IPS DF 4.7 (cell line): ENCODE measurements at regions not wholly inside any gene's neighbourhood (a gene's known extent, or its start where the extent isn't known, plus 50 kb on each side); places are given as distances from the start of the nearest gene placed in this dataset.

ENCODE experiments used
- DNase-seq: peaks from one replicate; pipeline ENCODE4 v3.0.0-alpha.2; 2013; ENCODE audit warnings: low spot score; ENCODE audit errors: extremely low read depth

DNA sequence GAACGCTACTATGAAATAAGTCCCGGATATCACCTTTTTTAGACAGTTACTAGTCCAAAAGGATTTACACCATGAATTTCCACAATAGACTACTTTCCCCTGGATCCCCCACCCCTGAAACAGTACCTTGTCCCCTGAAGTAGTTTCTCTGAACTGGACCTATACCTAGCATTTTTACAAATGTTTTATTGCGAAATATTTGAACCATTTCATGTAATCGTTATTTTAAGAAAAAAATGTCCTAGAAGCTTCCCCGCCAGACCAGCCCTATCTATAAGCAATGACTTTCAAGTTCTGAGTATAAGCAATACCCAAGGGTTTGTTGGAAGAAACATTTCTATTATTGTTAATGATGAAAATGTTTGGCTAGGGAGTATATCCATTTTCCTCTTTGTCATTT lies 517.8 kb upstream of the IGFBP7 start:
- DNase-seq, result no peak

DNA sequence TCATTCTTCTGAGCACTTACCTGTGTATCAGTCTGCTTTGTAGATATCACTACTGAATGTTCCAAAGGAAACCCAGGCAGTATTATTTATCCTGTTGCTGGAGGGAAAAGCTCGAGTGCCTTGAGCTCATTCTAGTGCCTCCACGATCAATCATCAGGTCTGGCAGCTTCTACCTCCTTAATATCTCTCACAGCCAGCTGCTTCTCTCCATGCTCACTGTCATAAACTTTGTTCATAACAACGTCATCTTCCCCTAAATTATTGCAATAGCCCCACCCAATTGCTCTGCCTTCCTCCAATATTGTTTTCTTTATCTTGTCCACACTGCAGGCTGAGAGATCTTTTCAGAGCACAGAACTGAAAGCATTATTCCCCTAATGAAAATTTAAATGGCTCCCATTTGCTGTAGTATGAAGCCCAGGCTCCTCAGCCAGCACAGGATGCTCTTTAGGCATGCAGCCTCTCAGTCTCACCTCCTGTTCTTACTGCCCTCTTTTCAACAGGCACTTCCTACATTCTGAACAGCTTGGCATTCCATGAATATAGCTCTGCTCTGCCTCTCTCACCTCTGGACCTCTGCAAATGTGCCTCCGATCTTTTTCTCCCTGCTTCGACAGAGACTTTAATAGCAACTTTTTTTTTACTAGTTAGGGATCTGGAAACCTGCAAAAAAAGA lies 504.2 kb upstream of the IGFBP7 start:
- DNase-seq, result no peak

DNA sequence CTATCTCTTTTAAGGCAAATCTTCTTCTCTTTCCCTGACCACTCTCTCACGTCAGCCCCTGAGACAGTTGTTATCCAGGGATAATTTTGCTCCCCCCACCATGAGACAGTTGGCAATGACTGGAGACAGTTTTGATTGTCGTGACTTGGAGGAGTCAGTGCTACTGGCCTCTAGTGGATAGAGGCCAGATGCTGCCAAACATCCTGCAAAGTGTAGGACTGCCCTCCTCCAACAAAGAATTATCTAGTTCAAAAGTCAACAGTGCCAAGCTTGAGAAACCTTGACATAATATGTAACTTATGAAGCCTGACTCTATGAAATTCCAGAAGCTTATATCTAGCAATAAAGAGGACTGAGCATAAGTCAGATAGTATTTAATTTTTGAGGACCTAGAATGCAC lies 502.1 kb upstream of the IGFBP7 start:
- DNase-seq, result no peak

DNA sequence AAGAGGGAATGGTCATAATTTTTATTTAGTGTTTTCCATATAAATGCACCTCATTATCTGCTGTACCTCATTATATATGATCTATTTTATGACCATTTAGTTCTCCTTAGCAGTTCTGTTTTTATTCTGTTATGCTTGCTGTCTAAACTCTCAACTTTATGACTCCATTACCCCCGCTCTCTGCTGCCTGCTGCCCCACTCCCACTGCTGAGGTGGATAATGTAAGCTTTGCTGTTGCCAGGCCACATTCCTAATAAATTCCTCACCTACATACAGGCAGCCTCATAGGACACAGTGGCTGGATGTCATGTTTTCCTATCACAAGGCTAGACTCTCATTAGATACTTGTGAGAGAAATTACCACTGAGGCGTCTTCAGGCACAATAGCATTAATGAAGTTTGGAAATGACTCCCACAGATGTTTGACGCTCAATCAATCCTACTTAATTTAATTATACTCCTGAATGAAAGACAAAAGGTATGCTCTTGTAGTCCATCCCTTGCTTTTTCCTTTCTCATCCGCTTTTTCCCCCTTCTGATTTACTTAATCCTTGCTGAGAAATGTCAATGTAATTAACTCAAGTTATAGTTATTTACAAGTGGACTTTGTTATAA lies 497.5 kb upstream of the IGFBP7 start:
- no peak for DNase-seq

DNA sequence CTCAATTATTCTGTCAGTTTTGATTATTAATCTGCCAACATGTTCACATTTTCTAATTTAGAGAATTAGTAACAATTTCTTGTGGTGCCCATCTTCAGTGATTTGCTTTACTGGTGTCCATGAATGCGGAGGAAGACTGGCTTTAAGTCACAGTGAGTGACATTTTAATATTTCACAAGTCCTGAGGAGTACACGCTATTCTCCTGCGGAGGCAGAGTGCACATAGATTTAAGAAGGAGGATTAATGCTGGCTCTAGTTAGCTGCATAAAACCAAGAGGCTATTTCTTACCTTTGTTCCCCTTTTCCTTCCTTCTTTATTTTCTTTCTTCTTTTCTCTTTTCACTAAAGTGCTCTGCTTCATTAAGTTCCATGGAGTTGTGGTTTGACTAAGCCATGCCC lies 495.2 kb upstream of the IGFBP7 start:
- DNase-seq, result no peak

DNA sequence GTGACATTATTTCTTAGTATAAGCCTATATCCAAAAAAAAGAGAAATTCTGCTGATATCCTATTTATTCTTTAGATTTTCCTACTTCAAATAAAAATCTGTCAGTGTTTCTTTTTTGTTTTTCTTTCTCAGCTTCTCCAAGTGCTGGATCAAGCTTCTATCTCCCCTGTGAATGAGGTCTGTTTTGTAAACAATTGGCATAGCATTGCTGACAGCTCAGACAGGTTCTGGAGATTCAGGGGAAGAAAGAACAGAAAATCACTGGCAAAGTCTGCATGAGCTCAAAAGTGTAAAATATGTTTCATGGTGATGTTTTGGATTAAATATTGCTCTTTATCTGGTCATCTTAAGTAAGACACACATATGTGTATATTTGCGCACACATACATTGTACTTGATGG lies 492.0 kb upstream of the IGFBP7 start:
- DNase-seq, result no peak

DNA sequence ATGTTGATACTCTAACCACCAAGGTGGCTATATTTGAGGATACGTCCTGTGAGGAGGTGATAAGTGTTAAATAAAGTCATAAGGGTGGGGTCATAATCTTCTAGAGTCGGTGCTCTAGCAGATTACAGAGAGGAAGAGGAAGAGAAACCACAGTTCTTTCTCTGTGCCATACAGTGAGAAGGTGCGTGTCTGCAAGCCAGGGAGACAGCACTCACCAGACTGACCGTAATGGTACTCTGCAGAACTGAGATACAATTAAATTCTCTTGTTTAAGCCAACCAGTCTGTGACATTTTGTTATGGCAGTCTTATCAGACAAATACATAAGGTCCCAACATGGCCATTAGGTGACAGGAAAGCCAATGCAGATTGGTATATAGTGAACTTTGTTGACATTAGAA lies 480.9 kb upstream of the IGFBP7 start:
- no peak for DNase-seq

DNA sequence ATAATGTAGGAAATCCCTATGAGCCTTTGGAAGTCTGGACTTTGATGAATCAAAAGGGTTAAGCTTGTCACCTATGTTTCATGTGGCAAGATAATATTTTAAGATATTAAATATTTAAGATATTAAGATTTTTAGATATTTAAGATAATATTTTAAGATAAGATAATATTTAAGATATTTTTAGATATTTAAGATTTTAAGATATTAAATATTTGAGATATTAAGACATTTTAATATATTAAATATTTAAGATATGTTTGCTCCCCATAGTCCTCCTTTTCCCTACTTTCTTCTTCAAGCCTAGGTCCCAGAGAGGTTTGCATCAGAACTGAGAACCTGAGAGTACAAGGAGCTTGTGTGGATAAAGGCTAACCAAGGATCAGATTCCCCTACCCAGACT lies 478.4 kb upstream of the IGFBP7 start:
- DNase-seq, result no peak

DNA sequence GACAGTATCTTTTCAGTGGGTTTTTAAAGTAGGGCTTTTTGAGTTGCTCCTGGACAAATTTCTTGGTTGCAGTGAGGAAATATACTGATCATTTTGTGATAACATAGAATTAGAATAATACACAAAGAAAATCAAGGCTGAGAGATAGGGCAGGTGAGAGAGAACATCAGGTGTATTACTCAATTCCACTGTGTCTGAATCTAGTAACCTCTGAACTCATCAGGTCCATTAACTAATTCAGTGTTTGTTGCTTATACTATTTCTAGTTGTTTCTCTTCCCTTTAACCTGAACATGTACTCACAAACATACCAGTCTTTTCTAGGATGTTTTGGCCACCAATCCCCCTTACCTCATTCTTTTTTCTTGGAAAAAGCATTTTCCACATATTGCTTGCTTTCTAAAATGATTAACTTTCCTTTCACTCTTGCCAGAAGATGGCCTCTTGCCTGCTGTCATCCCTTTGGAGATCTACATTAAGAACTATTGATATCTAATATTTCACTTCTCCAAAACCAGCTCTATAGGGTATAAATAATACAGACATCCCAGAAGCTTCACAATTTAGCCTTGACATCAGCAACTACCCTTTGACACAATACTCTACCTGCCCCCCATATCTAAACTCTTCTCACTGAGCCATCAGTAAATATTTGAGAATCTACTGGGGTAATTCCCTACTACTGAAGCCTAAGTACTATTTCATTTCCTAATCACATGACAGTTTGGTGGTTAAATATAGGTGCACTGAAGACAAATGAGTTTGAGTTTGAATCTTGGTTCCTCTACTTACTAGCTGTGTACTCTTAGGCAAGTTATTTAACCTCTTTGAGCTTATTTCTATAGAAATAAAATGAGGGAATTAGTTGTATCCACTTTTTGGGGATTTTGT lies 470.8 kb upstream of the IGFBP7 start:
- DNase-seq, result no peak

DNA sequence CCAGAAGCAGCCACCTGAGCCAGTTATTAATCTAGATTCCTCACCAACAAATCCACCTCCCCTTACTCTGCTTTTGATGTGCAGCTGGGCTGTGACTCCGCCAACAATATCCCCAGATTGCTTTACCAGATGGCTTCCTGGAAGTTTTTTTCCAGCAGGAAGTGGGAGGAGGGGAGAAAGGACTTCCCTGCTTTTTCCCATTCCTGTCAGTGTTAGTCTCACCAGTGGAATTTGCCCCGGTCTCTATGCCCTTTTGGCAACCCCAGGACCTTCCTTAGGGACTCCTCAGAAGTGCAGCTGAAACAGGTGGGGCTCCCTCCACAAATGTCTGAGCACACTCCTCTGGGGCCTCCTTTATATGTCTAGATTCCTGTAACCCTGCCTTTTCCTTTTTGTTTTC lies 465.2 kb upstream of the IGFBP7 start:
- no peak for DNase-seq

DNA sequence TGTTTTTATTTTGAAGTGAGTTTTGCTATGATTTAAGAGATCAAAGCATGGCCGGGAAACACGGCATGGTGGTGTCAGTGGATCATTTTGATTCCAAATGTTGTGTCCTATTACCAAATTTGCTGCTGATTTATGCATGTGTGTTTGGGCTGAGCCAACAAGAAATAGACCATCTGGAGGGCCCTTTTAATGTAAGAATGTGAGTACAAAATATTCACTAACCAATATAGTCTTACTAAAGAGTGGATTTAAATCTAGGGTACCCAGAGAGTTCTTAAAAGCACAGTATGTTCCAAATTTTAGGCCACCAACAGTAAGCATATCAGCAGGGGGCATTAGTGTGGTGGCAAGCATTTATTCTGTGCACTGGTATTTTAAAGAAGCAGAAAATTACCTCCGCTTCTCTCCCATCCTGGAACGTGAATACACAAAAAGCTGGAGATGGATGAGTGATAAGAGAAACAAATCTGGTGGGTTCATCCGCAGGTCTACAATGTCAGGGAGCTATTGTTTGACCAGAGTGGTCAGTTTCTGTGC lies 444.4 kb upstream of the IGFBP7 start:
- no peak for DNase-seq

DNA sequence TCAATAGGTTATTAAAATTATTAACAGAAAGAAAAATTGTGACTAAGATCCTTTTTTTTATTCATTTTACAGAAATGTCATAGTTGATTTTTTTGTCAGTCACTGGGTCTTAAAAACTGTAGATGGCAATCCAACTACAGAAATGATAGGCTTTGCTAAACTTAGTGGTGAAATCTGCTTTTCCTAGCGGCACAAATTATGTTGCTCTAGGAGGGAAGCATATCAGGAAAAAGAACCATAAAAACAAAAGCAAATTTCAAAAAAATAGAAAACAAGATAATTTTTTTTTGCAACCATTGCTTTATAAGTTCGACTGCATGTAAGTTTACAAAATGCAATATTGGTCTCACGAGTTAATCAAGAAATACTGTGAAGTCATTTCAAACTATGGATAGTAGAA lies 443.5 kb upstream of the IGFBP7 start:
- no peak for DNase-seq

DNA sequence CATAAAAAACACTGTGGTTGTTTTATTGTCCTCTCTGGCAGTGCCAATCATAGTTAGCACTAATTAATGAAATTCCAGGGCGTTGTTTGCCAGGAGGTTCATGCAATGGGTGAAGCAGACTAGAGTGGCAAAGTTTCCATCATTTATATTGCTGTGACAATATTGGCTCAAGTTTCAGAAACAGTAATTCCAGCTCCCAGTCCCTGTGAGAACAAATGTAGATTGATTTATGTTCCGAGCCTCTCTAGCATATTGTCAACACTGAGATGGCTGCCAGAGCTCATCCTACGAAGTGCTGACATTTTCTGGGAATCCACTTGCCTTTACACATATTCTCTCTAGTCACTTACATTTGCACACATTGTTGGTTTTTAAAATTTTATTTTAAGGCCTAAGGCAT lies 440.0 kb upstream of the IGFBP7 start:
- DNase-seq, result no peak

DNA sequence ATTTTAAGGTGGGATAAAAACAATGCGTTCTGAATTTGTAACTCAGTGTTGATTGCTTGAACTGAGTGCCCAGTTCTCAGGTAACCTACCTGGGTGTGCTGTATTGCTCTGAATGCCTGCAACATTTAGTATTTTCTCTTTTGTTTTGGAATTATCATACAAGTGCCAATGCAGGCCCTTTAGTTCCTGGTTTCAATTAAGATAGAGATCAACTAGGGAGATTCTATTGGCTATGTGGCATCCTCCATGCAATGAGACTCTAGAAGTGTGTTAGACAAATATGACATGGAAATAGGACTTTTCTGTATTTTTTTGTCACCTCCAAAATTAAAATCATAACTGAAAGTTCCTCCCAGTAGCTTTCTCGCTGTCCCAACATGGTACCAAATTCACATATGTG lies 438.7 kb upstream of the IGFBP7 start:
- no peak for DNase-seq

DNA sequence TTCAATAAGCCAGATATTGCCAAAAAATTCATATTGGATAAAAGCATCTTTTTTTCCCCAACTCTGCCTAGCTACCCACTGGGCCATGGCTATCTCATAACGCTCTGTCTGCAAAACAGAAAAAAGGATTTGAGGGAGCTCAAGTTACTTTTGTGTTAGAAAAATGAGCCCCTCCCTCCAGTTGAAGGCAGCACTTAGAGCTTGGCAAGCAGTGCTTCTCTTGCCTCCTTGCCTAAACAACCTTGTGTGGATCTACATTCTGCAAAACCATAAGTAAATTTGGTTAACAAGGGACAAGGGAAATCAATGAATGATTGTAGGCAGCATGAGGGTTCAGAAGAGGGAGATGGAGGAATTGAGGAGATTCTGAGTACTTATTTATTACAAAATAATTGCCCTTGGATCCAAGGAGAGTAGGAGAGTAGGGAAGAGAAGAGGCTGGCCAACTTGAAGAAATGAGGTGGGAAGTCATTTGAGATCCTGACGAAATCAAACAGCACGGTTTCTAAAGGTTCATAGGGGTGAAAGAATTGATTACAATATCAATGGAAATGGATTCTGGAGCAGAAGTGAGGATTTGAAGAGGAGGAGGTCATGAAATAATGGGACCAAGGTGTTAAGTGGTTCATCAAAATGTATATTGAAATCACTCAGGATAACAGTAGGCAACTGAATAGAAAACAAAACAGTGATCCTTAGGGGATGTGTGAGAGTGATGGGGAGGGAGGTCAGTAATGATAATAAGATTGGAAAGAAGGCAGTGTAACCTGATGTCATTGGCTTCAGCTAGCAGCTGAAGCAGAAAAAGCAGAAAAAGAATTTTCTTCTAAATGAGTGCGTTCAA lies 434.8 kb upstream of the IGFBP7 start:
- DNase-seq, result peak; percentile 44

DNA sequence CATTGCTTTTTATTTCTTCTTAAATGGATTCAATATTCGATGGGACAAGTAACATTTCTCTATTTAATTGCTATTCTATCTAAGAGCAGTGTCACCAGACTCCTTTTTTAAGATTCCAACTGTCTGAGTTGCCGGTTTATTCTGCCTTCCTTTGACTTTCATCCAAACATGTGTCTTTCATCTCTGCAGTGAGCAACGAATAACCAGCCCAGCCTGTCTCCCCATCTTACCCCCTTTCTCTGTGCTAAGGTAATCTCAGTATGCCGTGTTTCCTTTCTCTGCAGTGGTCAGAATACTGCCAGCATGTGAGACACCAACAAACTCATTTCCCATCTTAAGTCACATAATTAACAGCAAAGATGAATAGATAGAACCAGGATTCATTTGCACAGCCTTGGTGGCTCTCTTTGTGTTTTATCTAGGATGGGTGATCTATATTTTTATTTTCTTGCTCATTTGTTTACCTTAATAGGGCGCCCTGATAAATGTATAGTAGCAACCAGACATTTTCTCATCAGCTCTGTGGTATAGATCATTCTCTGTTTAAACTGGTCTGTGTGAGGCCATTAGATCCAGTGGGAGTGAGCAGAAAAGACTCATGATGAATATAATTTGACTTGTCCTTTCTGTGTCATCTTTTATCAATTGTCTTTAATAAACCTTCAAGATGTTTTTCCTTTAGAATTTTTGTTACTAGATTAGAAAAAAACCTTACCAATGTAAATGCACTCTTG lies 394.8 kb upstream of the IGFBP7 start:
- DNase-seq, result no peak

DNA sequence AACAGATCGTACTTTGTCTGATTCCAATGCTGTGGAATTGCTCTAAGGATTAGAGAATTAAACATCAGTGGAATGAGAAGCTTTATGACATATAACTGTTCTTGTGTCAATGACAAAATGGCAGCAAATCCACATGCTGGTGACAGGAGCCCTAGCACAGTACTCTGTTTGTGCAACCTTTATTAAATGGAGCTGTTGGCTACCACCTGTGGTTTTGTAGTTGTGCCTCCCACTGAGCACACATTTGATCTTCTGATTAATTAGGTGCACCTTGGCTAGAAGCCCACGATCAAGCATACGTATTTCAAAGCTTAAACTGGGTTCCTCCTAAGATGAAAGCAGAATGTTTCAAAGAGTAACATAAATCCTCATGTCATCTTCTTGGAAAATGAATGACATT lies 394.0 kb upstream of the IGFBP7 start:
- no peak for DNase-seq

DNA sequence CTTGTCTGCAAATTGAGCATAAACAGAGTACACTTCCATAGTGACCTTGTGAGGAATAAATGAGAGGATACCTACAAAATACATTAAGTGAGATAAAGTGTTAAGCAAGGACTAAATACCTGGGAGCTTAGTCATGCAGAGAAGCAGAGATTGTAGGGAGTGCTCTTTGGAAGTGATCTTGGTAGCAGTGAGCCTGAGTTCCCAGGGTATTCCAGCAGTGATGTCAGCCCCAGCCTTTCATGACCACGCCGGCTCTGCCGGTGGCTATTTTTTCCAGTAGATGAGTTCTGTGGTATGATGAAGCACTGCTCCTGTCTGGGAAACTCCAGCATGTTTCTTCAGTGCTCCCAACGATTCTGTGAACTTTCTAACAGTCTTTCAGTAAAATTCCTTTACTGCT lies 391.5 kb upstream of the IGFBP7 start:
- DNase-seq, result peak; percentile 9

DNA sequence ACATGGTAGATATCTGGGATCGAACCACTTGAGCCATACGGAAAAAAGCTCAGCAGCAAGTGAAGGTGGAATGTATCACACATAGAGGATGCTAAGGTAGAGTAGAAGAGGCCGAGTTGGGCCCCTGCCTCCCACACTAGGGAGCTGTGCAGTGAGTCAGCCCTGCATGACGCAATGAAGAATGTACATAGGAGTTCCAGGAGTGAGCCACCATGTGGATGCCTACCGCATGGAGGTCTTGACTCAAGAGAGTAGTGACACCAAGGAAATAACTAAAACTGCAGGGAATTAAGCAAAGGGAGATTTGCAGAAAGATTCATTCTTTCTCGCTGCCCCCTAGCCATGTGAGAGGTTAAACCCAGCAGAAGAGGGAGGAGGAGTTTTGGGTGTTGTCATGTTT lies 389.6 kb upstream of the IGFBP7 start:
- DNase-seq, result no peak

DNA sequence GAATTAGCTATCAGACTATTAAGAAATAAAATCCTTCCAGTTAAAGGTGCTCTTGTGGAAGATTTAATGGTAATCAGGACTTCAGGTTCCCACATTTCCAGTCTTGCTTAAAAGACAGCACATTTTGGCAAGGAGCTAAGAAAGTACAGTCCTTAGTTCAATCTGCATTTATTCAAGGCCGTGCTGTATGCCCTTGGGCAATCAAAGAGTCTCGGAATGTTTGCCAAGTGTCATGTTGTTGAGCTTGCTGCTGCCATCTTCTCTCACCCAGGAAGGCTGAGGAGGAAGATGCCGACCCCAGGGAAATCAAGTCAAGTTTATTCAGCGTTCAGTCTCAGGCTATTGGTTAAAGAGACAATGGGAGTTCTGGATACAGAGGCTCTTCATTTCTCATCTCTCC lies 388.1 kb upstream of the IGFBP7 start:
- no peak for DNase-seq
